GM18511 (cell line): ENCODE measurements at regions not wholly inside any gene's neighbourhood (a gene's known extent, or its start where the extent isn't known, plus 50 kb on each side); places are given as distances from the start of the nearest gene placed in this dataset.
A peak's percentile ranks its signal among the peaks of the same experiment; 100 is the strongest.

ENCODE experiments used
- ATAC-seq: cut with Tn5 transposase; IDR thresholded peaks from one replicate; pipeline ENCODE4 v1.9.1; 2021; ENCODE audit warnings: mild to moderate bottlenecking, moderate library complexity; ENCODE audit not compliant: unreplicated experiment

DNA sequence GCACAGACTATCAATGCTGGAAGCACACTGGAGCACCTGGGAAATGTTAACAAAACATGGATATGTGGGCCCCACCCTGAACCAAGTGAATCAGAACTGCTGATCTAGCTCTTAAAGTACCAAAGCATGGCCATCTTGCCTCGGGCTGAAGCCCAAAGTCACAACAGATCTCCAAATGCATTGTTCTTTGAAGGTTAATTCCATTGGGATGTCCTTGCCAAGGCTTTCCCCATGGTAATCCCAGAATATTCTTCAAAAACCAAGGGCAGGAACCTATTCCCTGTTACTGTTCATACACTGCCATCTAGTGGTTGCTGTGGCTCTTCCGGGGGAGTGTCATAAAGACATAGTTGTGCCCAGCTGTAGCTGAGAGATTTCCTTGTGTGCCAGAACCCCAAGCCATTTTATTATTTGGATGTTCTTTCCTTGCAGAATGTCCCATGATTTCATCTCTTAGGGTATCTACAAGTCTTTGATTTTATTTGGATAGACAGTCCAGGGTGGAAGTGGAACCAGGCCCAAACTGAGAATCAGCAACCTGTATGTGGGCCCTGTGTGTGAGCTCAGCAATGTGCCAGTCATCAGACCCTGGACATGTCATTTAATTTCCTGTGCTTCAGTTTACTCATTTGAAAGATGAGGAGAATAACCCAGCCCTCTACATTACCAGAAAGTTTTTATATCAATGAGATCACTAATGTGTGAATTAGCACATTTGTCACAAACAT lies 290.0 kb downstream of the ACTL7B start:
- ATAC-seq = peak; percentile 81

DNA sequence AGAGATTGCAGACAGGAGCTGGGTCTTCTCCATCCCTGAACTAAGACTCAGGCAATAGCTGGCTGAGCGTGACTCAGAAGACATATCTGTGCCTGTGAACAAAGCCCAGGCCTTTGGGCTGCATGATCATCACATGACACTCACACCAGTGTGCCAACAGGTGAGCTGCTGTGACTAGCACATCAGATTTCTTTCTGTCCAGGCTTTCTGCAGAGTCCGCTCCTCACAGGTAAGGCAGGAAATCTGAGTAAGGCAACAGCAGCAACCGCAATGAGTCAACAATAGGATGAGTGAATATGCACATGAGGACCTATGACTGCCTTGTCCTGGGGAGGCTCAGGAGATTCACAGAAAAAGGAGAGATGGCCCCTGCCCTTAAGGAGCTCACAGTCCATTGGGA lies 293.6 kb downstream of the ACTL7B start:
- no peak for ATAC-seq

DNA sequence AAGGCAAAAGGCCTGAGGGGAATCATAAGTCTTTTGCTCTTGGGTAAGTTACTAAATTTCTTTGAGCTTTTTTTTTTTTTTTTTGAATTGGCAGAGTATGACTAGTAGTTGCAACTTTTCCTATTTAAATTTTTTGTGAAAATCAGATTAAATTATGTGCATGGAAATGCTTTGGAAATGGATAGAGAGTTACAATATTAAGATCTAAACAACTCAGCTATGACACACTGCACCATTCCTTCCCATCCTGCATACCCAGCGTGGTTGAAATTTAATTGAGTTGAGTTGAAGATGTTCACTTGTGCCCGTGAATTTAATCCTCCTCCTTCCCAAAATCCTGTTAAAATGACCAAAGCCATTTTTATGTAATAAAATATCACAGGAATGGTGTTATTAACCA lies 296.4 kb downstream of the ACTL7B start:
- ATAC-seq = no peak

DNA sequence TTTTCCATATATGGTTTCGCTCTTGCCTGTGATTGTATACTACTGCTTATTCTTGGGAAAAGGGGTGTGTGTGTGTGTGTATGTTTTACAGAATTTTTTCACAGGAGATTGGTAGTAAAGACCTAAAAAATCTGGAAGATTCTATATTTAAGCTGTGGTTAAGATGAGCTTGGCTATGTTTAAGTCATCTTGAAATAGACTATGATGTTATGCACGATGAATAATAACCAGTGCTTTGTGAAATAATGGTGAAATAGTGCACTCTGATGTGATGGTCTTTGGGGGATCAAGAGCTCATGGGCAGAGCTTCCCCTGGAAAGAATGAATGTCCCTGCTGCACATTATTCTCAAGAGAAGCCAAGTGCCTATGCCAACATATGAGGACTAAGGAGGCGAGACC lies 301.0 kb downstream of the ACTL7B start:
- no peak for ATAC-seq

DNA sequence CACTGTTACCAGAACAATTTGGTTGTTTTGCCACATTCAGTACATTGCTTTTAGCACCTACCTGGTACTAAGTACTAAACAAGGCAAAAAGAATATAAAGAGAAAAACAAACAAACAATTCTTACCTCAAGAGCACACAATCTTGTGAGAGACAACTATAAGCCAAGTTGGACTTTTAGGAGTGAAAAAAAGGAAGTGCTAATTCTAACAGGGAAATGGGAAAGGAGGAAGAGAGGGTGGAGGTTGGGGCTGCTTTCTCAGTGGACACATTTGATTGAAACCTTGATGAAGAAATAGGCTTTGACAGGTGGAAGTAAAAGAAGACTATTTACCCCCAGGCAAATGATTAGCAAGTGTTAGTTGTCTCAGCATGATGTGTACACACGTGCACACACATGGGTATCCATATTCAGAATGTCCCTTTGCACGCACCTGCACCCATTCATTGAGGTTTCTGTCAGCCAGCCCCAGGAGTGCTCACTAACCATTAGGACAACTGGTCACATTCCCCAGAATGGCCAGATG lies 302.6 kb downstream of the ACTL7B start:
- ATAC-seq = no peak

DNA sequence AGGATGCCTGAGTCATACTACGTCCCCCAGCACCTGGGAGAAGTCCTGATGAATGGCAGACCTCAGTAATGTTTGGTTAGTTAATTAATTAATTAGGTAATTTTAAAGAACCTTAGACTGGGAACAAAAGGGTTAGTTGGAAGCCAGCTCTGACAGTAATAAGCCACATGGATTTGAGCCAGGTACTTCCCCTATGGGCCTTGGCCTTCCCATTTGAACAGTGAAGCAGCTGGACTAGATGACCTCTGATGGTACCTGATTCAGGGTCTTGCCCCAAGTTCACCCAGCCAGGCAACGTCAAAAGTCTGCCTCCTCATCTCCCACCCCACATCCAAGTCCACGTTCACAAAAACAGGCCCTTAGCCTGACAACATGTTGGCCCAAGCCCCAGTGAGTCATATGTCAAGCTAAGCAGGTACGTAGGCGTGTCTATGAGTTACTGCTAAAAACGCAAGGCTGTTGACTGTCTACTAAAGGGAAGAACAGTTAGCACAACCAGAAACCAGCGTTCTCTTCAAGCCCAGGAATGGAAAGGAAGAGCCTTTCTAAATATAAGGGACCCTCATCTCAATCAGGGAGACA lies 303.2 kb downstream of the ACTL7B start:
- no peak for ATAC-seq

DNA sequence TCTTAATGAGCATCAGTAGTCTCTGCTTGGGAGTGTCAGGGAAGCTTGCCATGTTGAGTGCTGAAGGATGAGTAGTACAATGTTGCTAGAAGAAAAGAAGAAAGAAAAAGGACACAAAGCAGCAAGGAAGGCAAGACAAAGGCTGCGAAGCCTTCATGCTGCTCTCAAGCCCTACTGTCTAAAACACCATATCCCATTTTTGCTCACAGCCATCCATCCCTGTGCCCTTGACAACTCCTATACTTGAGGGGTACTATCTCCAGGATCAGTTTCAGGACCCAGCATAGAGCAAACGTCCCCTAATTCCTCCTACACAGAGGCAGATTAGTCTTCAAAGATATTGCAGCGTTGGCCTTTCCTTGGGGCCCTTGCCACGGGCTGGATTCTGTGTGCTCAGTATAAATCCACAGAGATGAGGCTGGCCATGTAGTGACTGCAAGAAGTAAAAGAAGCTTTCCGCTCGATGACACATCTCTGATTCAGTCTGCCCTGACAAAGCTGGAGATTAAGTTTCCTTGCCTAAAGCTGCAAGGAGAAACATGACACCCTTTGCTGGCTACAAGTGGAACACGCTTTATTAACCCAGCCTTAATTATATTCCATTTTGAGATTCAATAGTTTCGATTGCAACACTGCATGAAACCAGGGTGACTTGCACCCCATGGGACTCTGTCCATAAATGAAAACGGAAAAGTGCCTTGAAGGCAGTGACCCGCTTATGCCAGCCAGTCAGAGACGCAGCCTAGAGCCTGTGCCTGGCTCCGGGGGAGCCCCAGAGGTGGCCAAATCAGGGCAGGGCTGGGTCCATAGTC lies 304.6 kb downstream of the ACTL7B start:
- ATAC-seq = no peak

DNA sequence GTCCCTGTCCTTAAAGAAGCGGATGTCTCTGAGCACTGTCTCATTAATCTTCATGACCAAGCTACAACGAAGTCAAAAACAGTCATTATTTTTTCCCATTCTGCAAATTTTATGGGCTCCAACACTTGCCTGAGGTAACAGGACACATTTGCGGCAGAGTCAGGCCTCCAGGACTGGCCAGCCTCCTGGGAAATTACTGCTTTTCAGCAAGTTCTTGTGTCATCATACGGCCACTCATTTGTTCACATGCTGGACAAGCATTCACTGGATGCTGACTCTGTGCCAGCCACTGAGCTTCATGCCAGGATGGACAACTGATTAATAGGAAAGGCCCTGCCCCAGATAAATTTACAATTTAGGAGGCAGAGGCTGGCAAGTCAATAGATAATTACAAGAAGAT lies 305.7 kb downstream of the ACTL7B start:
- ATAC-seq = no peak

DNA sequence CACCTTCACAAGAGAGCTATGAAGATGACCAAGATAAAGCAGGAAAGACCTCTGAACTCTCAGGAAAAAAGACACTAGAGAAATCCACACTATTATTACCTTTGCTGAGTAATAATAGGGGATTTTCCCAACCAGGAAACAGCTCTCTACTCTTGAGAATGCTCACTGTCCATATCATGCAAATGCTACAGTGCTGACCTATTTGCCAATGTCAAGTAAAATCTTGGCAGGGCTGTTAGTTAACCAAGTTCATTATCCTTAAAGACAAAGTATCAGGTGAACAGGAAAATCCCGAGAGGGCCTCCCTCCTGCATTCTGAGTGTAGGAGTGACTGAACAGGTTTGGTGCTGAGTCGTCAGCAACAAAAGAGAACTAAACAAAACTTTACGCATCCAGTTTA lies 306.6 kb downstream of the ACTL7B start:
- ATAC-seq = no peak

DNA sequence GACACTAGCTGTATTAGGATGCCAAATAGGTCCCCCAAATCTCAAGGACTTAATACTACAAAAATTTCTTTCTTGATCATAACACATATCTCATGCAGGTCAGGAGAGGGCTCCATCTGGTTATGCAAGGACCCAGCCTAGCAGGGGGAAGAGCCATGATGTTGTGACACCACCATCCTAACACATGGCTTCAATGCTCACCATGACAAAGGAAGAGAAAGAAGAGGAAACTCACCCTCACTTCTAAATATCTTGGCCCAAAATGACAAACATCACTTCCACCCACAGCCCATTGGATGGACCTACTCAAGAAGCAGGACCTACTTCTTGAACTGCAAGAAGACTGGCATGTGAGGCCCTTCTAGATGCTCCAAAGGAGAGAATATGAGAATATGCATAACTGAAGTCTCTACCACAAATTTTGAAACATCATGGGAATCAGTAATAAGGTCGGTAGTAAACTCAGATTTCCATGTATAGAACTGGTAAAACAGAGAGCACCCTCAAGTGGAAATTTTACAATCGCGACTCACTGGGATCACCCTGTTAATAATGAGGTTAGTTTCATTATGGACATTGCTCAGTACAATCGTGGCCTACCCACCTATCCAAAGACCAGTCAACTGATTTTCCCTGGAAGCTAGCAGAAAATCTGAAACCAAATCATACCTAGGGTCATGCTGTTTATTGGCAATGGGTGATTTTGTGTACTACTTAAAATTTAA lies 308.2 kb downstream of the ACTL7B start:
- no peak for ATAC-seq

DNA sequence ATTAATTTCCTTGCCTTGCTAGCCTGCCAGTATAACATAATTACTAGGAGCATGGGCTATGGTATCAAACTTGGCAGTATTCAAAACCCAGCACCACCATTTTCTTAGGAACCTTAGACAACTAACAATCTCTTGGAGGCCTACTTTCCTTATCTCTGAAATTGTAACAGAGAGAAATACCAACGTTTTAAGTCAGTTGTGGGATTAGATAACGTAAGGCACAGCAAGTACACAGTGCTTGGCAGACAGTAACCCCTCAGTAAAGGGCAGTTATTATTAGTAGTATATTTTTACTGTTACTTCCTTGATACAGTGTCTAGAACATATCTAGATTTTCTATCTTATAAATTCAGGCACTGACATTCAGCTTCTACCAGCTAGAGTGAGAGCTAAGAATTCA lies 309.6 kb downstream of the ACTL7B start:
- ATAC-seq = no peak

DNA sequence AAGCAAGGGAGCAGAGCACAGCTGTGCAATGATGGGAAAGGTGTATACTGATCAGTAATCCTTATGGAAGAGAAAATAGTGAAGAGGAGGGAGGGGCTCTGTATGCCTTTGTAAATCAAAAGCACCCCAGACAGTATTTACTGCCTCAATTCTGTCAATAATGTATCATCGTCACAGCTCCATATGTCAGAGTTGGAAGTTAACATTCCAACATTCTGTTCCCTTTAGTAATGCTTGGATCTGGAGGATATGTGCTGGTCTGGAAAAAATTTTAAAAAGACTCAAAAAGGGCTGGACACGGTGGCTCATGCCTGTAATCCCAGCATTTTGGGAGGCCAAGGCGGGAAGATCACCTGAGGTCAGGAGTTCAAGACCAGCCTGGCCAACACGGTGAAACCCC lies 310.4 kb downstream of the ACTL7B start:
- ATAC-seq = no peak

DNA sequence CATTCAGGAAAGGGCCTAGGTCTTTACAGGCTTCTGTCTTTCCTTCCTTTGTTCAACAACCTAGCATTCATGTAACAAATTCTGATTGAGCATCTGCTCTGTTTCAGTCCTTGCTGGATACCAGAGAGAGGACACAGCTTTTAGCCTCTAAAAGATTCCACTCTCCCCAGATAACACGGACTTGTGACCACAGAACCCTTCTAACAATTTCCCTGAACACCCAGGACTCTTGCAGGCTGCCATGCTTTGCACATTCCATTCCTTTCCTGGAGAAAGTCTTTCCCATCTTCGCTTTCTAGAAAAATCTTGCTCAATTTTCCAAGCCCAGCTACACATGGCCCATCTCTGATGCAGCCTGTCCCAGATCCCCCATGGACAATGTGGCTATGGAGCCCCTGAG lies 310.9 kb downstream of the ACTL7B start:
- ATAC-seq = no peak

DNA sequence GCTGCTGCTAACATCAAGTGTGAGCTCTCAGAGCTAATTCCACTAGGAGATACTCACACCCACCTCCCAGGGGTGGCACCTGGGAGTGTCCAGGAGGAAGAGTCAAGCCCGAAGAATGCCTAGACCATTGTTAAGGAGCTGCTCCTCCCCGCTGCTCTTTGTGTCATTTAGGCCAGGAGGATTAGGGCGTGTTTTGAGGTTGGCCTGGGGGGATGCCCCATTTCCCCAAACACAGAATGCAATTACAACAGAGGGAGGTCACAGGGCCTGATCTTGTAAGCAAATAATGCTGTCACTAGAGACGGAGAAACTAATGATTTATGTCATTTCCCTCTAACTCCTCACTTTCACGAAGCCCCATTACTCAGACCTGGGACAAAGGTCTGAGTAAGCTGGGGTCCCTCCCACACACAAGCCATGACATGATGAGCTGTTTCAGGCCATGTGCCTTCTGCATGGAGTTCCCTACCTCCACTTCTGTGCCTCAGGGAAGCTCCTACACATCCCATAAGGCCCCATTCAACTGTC lies 312.5 kb downstream of the ACTL7B start:
- ATAC-seq = no peak

DNA sequence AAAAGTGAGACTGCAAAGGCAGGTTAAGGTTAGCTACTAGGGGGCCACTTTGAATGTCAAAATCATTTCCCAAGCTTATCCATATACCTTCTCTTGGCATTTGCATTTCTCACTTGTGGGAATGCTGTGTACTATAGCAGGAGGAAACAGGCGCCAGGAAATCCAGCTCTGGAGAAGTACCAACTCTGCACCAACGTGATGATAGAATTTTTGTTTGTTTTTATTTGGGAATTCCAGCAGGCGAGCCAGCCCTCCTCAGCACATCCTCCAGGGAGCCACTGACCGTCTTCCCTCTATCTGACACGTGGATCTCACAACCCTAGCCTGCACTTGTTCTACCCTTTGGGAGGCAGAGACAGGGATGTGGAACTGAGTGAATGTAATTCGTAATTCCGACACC lies 318.0 kb downstream of the ACTL7B start:
- no peak for ATAC-seq

DNA sequence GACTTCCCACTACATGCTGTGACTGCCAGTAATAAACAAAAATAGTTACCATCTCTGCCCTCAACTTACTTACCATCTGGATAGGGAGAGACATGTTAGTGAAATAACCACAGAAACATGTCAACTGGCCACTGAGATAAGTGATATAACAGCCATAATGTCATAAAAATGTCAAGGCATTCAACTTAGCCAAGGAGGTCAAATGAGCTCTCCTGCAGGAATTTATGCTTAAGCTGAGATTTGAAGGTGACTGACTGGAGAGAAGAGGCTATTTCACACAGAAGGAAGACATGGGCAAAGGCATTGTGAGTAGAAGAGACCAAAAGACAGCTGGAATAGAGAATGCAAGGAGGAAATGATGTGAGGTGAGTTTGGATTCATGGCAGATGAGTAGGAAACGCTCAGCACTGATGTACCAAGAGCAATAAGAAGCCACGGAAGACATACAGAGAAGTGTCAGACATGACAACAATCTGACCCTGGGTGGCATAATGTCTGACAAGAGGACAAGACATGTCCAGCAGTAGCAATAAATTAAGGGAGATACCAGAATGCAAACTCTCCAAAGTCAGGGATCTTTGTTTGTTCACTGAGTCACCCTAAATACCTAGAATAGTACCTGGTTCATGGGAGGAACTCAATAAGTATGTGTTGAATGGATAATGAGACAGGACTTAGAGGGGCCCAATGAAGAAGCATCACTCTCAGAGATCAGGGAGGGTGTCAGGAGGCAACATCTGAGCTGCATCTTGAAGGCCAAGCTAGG lies 318.8 kb downstream of the ACTL7B start:
- ATAC-seq = no peak

DNA sequence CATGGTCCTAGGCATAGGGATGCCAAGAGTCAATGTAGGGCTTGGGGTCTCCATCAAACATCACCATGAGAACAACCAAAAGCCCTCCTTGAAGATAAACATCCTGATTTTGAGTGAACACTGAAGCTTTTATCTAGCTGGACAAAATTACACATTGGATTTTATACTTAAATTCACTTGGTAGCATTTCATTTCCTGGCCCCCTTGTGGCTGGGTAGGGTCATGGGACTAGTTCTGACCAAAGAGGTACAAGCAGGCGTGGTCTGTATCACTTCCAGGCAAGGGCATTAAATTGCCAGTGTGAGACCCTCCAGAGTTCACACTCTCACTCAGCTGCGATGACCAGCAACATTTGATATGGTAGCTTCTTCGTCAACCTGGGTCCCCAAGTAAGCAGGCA lies 320.3 kb downstream of the ACTL7B start:
- peak; percentile 62 for ATAC-seq

DNA sequence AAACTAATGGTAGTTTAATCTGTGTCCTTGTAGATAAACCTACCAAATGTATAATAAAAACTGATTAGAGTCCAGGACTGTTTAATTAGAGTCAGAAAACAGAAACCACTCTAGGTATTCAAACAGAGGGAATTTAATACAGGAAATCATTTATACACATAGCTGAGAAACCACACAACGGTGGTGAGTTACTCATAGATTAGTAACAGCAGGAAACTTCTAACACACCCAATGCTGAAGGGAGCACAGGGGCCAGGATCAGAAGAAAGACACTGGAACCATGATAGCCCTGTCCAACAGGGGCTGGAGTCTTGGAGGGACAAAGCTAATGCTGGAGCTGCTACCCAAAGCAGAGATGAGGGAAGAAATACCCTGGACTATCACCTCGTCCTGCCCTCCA lies 321.0 kb downstream of the ACTL7B start:
- no peak for ATAC-seq

DNA sequence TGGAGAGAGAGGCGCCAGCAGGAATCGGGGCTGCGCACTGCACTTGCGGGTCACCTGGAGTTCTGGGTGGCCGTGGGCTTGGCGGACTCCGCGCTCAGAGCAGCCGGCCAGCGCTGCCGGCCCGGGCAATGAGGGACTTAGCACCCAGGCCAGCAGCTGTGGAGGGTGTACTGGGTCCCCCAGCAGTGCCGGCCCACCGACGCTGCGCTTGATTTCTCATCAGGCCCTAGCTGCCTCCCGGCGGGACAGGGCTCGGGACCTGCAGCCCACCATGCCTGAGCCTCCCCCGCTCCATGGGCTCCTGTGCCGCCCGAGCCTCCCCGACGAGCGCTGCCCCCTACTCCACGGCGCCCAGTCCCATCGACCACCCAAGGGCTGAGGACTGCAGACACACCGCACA lies 325.6 kb downstream of the ACTL7B start:
- ATAC-seq = no peak

DNA sequence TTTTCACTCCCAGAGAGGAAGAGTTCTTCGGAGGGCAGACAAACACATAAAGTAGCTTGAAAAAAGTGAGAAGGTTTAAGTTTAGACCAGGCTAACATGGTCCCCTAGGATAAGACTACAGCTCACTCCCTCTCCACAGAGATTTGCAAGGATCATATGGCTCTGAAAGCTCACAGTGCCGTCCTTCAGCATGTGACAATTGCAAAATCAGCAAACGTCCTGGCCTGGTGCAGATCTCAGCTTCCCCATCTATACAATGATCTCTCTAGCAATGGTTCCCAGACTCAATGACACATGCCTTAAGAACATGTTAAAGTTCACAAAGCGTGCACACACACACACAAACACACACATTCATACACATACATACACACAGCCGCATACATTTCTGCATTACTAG lies 327.6 kb downstream of the ACTL7B start:
- no peak for ATAC-seq
